Cardiac fibroblast (primary cell): ENCODE measurements at regions not wholly inside any gene's neighbourhood (a gene's known extent, or its start where the extent isn't known, plus 50 kb on each side); places are given as distances from the start of the nearest gene placed in this dataset.

Experiments used
- DNase-seq, 2 donors: peaks; one replicate each; pipeline versions ENCODE4 v3.0.0 to v3.0.0-alpha.2; 2010; ENCODE audit warnings: low read depth in 2 of 2
- H3K4me3 ChIP-seq, 2 donors: replicated peaks in 1 of 2; 1 replicate in 1 of 2; 2 replicates in 1 of 2; pipeline ENCODE4 v1.5.1; 2011; ENCODE audit warnings: low read depth in 2 of 2, low read length in 2 of 2, mild to moderate bottlenecking in 2 of 2, moderate library complexity in 1 of 2
- CTCF ChIP-seq: IDR thresholded peaks from one replicate; pipeline ENCODE4 v1.5.1; 2011; ENCODE audit warnings: low read depth, mild to moderate bottlenecking, low read length, inconsistent platforms

- no peak for TF ChIP-seq CTCF
- no peak for DNase-seq
- H3K4me3 ChIP-seq, result no peak overlapping the region
These were observed 898.5 kb downstream of the DNAH5 start for GRCh38 chr5:13045897-13046551.

- TF ChIP-seq CTCF, result no peak
- DNase-seq, result no peak
- H3K4me3 ChIP-seq, result no peak overlapping the region
These were observed 910.4 kb downstream of the DNAH5 start for GRCh38 chr5:13034061-13034460.

GRCh38 chr5:13029211-13029610 lies 915.3 kb downstream of the DNAH5 start:
- DNase-seq, result no peak
- H3K4me3 ChIP-seq, result no peak overlapping the region
- no peak for TF ChIP-seq CTCF

GRCh38 chr5:13027874-13028273 lies 916.6 kb downstream of the DNAH5 start:
- DNase-seq, result no peak
- TF ChIP-seq CTCF, result no peak
- H3K4me3 ChIP-seq, result no peak overlapping the region

- TF ChIP-seq CTCF, result no peak
- no peak for DNase-seq
- no peak overlapping the region for H3K4me3 ChIP-seq
These were observed 924.8 kb downstream of the DNAH5 start for GRCh38 chr5:13019729-13020128.

- TF ChIP-seq CTCF, result no peak
- no peak for DNase-seq
- H3K4me3 ChIP-seq, result no peak overlapping the region
These were observed 941.0 kb downstream of the DNAH5 start for GRCh38 chr5:13003457-13003856.

GRCh38 chr5:12999667-13000066 lies 944.8 kb downstream of the DNAH5 start:
- no peak for DNase-seq
- no peak overlapping the region for H3K4me3 ChIP-seq
- no peak for TF ChIP-seq CTCF
